ENCODE measurements at regions not wholly inside any gene's neighbourhood (a gene's known extent, or its start where the extent isn't known, plus 50 kb on each side); places are given as distances from the start of the nearest gene placed in this dataset.

- intact Hi-C loops (cut with DNase I) = no loop called here
- Histone ChIP-seq H3K4me3 (no peak overlapping the region), H3K36me3 (ENCODE audit: insufficient read depth in 1 of 2, low read depth in 1 of 2) (no peaks in the 10 kb centered on the region), H3K27ac (no peak overlapping the region), H3K9me3 (no peaks in the 10 kb centered on the region), H3K4me1 (no peaks in the 10 kb centered on the region), H3K27me3 (ENCODE audit: insufficient read depth in 3 of 3, low read length in 2 of 3) (no peaks in the 10 kb centered on the region)
- peak in 1 of 4 donors; percentile 33 for ATAC-seq
- no peak for DNase-seq
- TF ChIP-seq CTCF (IDR thresholded peaks at IDR 0.05) = no peak
- 68 to 77% (median 71%) methylated on average over 2 of the region's 2 CpGs for WGBS, 3 donors
Measured at GRCh38 chr5:107020626-107021025, 650.1 kb downstream of the EFNA5 start.

- ATAC-seq = no peak
Measured at GRCh38 chr5:107017616-107018015, 653.1 kb downstream of the EFNA5 start.

GRCh38 chr5:107012371-107012770 lies 658.4 kb downstream of the EFNA5 start:
- Histone ChIP-seq H3K36me3 (ENCODE audit: insufficient read depth in 1 of 2, low read depth in 1 of 2) (no peaks in the 10 kb centered on the region), H3K4me1 (no peaks in the 10 kb centered on the region), H3K27ac (no peak overlapping the region), H3K4me3 (no peak overlapping the region), H3K9me3 (no peaks in the 10 kb centered on the region), H3K27me3 (ENCODE audit: insufficient read depth in 3 of 3, low read length in 2 of 3) (no peaks in the 10 kb centered on the region)
- TF ChIP-seq CTCF (IDR thresholded peaks at IDR 0.05) = no peak
- DNase-seq (no peak), ATAC-seq (no peak)
- intact Hi-C loops (cut with DNase I) = no loop called here
- 89 to 91% (median 89%) methylated on average over 10 of the region's 10 CpGs for WGBS, 3 donors

More at GRCh38 chr5:107017616-107018015, 653.1 kb downstream of the EFNA5 start:
- intact Hi-C loops (cut with DNase I) = no loop called here
- Histone ChIP-seq H3K27me3 (ENCODE audit: insufficient read depth in 3 of 3, low read length in 2 of 3) (no peaks in the 10 kb centered on the region), H3K4me1 (no peaks in the 10 kb centered on the region), H3K4me3 (no peak overlapping the region), H3K9me3 (no peaks in the 10 kb centered on the region), H3K27ac (no peak overlapping the region), H3K36me3 (ENCODE audit: insufficient read depth in 1 of 2, low read depth in 1 of 2) (no peaks in the 10 kb centered on the region)
- no peak for TF ChIP-seq CTCF (IDR thresholded peaks at IDR 0.05)
- WGBS, 3 donors = 76 to 85% (median 83%) methylated on average over 1 of the region's 1 CpG
- no peak for DNase-seq

GRCh38 chr5:107011605-107012004 lies 659.1 kb downstream of the EFNA5 start:
- Histone ChIP-seq H3K9me3 (no peaks in the 10 kb centered on the region), H3K27ac (no peak overlapping the region), H3K27me3 (ENCODE audit: insufficient read depth in 3 of 3, low read length in 2 of 3) (no peaks in the 10 kb centered on the region), H3K4me1 (no peaks in the 10 kb centered on the region), H3K36me3 (ENCODE audit: insufficient read depth in 1 of 2, low read depth in 1 of 2) (no peaks in the 10 kb centered on the region), H3K4me3 (no peak overlapping the region)
- WGBS, 3 donors = 24 to 42% (median 25%) methylated on average over 7 of the region's 7 CpGs
- intact Hi-C loops (cut with DNase I) = no loop called here
- peak; percentile 91 to 95 (median 94) for ATAC-seq
- no peak for TF ChIP-seq CTCF (IDR thresholded peaks at IDR 0.05)
- DNase-seq = peak; percentile 19 to 53

- no peaks in the 10 kb centered on the region for H3K36me3 ChIP-seq (ENCODE audit: insufficient read depth in 1 of 2, low read depth in 1 of 2)
- 97 to 98% (median 97%) methylated on average over 6 of the region's 6 CpGs for WGBS, 3 donors
- no peaks in the 10 kb centered on the region for H3K4me1 ChIP-seq
- TF ChIP-seq CTCF (IDR thresholded peaks at IDR 0.05) = no peak
- intact Hi-C loops (cut with DNase I) = no loop called here
- H3K4me3 ChIP-seq = no peak overlapping the region
- DNase-seq (no peak), ATAC-seq (no peak)
- H3K27me3 ChIP-seq (ENCODE audit: insufficient read depth in 3 of 3, low read length in 2 of 3) = no peaks in the 10 kb centered on the region
- no peak overlapping the region for H3K27ac ChIP-seq
- H3K9me3 ChIP-seq = no peaks in the 10 kb centered on the region
Measured at GRCh38 chr5:107010060-107010459, 660.7 kb downstream of the EFNA5 start.
